GM19240 (cell line): ENCODE measurements at regions not wholly inside any gene's neighbourhood (a gene's known extent, or its start where the extent isn't known, plus 50 kb on each side); places are given as distances from the start of the nearest gene placed in this dataset.

Source experiments
- DNase-seq: peaks from one replicate; pipeline ENCODE4 v3.0.0; 2011; ENCODE audit warnings: low spot score; ENCODE audit not compliant: insufficient read length

DNA sequence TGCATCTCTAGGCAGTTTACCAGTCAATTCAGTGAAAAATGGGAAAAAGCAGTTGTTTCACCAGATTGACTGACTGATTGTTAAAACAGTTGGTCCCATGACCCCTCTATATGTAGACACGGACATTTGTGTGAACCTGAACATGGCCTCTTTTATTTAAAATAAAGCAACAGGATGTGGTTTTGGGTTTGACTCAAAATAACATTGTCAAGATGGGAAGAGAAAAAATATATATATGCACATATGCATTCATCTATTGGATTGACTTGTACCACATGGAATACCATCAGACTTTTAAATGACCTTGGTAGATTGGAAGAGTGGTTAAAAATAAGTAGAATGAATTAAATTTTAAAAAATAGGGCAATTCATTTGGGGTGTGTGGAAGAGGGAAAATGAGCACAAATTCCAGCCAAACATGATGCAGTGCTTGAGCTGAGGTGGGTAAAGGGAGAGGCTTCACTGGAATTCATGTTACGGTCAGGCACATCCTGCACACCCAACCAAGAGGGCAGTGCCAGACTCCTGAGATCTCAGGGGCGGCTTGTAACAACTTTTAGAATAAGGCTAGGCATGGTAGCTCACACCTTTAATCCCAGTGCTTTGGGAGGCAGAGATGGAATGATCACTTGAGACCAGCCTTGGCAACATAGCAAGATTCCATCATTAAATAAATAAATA is 560.7 kb upstream of the TENM3 start:
- no peak for DNase-seq

- no peak for DNase-seq
These were observed 558.9 kb upstream of the TENM3 start for GRCh38 chr4:181684310-181684709.

GRCh38 chr4:181685461-181685860 is 557.7 kb upstream of the TENM3 start:
- no peak for DNase-seq

DNA sequence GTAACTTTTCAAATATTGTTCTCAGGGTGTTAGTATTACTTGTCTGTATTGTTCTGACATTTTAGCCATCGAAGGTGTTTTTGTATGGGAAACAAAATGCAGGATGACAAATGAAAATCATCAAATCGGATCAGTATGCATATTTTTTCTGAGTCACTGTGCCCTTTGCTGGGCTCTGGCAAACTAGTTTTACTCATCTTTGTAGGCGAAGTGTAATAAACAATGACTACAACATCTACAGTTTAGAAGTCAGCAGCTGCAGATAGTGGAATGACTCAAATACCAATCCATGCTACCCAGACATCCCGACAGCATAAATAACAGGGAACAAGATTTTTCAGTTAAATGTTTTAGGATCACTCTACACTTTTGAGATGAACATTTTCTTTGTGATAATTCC is 557.3 kb upstream of the TENM3 start:
- DNase-seq = no peak

DNA sequence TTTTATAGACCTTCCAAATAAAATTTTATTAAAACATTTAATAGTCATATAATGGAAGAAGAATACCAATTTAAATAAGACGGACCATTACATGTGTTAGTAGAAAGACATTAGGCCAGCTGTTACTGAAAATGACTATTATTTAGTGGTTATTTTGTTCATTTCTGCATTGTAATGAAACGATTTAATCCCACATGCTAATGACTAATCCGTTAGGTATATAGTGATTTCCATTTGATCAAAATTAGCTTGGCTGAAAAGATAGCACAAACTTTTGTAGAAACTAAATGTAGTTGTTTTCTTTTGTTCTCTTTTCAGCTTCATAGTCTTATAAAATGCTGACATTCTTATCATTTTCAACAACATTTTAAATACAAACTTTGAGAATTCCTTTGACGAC is 556.1 kb upstream of the TENM3 start:
- DNase-seq = no peak

GRCh38 chr4:181688432-181688831 is 554.8 kb upstream of the TENM3 start:
- no peak for DNase-seq

GRCh38 chr4:181688872-181689271 is 554.3 kb upstream of the TENM3 start:
- no peak for DNase-seq

- DNase-seq = no peak
These were observed 552.7 kb upstream of the TENM3 start for GRCh38 chr4:181690498-181690897.

GRCh38 chr4:181692965-181693364 is 550.2 kb upstream of the TENM3 start:
- DNase-seq = no peak

DNA sequence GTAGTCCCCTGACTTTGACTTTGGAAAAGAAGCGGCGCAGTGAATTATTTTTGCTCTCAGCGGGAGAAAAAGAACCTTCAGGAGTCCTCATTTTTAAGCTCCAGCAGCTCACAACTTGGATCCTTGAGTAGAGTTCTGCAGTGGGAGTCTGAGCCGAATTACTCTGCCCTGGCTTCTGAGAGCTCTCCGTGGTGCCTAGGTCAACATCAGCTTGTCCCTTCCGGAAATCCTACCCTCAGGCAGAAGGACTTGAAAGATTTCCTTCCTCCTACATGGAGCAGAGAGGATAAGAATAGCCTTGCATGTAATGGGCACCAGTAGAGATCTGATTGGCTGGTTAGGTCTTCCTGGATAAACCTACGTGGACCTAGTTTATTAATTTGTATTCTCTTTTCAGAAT is 549.7 kb upstream of the TENM3 start:
- DNase-seq = no peak

DNA sequence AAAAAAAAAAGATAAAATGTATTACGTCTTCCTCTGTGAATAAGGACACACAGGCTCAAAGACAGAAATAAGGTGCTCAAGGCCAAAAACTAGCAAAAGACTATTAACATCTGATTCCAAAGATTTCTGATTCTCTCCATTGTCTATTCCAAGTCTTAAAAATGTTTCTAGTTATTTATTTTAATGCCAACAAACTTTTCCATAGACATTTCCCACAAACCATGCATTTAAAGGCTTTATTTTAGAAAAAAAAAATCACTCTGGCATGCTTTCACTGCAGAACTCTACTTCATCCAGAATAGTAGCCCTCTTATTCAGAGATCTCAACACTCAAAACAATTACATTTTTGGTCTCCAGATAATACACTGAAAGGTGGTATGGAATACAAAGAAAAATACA is 545.0 kb upstream of the TENM3 start:
- no peak for DNase-seq

- DNase-seq = no peak
These were observed 542.0 kb upstream of the TENM3 start for GRCh38 chr4:181701214-181701613.

- DNase-seq = no peak
These were observed 541.3 kb upstream of the TENM3 start for GRCh38 chr4:181701894-181702293.

DNA sequence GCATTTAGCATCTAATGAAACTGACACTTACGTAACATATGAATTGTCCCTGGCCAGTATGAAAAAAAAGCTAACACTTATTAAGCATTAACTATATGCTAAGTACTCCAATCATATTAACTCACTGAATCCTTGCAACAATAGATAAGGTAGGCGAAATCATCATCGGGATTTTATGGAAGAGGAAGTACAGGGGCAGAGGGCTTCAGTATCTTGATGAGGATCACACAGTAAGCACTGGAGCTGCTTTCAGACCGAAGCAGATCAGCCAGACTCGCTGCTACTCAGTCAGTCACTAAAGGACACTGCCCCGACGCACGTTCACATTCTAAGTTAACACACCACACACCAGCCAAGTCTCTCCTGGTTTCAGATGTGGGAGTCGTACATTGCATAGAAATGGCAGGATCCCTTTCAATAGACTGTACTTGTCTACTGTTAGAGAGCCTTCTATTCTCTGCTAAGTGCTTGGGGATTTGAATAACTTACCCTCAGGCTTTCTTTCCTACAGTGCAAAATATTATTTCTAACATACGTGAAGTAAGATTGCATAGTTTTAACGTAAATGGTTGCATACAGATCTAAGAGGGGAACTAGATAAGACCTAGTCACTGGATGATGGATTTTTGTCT is 540.2 kb upstream of the TENM3 start:
- DNase-seq = no peak

DNA sequence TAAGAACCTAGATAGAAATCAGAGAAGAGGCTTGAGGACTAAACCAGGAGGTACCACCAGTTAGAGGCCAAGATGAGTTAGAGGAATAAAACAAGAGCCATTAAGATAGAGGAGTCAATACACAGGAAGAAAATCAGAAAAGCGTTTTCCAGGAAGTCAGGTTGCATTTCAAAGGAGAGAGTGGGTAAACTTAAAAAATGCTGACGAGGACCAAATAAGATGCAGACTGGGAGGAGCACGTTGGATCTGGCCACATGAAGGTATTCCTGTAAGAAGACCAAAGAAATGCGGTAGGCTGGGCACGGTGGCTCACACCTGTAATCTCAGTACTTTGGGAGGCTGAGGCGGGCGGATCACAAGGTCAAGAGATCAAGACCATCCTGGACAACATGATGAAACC is 533.1 kb upstream of the TENM3 start:
- DNase-seq = no peak

DNA sequence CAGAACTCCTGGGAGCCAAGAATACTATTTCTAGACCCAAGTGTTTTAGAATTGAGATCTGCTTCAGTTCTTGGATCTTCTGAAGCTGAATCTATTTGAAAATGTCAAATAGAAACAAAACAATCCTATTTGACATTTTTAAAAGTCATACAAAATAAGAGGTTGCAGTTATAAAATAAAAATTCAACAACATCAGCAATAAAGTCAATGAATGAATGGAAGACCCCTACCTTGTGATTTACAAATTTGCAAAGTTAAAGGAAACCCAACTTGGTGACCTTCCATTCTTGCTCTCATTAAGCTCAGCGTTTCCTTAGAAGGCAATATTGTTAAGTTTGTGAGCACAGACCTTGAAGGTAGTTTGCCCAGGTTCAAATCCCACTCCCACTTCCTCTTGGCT is 531.8 kb upstream of the TENM3 start:
- DNase-seq = no peak

DNA sequence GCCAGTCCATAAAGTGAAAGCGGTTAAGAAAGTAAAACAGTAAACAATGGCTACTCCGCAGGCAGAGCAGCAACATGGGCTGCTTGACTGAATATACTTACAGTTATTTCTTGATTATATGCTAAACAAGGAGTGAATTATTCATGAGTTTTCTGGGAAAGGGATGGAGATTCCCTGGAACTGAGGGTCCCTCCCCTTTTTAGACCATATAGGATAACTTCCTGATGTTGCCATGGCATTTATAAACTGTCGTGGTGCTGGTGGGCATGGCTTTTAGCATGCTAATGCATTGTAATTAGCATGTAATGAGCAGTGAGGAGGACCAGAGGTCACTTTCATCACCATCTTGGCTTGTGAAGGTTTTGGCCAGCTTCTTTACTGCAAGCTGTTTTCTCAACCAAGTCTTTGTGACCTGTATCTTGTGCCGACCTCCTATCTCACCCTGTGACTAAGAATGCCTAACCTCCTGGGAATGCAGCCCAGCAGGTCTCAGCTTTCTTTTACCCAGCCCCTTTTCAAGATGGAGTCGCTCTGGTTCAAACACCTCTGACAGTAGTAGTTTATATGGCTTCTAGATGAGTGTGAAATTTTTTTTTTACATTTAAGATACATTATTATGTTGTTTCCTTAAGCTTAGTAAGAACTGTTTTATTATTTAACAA is 514.8 kb upstream of the TENM3 start:
- DNase-seq = no peak

GRCh38 chr4:181731900-181732299 is 511.3 kb upstream of the TENM3 start:
- no peak for DNase-seq

- no peak for DNase-seq
These were observed 505.5 kb upstream of the TENM3 start for GRCh38 chr4:181737744-181738143.

- no peak for DNase-seq
These were observed 504.2 kb upstream of the TENM3 start for GRCh38 chr4:181739031-181739430.

DNA sequence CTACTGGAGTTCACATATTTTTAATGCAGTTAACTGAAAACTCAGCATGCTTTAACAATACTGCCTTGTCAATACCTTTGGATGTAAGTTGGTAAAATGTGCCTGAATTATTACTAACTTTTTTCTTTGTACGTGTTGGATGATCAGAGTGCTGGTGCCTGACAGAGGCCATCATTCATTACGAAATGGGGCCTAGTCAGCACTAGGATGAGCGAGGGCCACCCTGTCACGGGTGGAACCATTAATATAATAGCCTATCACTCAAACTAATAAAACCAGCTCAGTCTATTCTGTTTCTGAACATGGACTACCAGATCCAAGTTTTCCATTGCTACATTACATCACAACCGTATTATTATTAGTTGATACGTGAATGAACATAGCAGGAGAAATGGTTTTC is 501.7 kb upstream of the TENM3 start:
- no peak for DNase-seq

- no peak for DNase-seq
These were observed 497.1 kb upstream of the TENM3 start for GRCh38 chr4:181745933-181746625.
